DND-41 (cell line): ENCODE measurements at regions not wholly inside any gene's neighbourhood (a gene's known extent, or its start where the extent isn't known, plus 50 kb on each side); places are given as distances from the start of the nearest gene placed in this dataset.

Source experiments
- ATAC-seq: fragments of 200-7000 bp; cut with Tn5 transposase; 3 replicates; pipeline ENCODE4 v1.9.1; 2021; ENCODE audit warnings: low read depth; ENCODE audit not compliant: insufficient read depth
- DNase-seq: peaks from one replicate; pipeline ENCODE4 v3.0.0-alpha.2; 2020
- H2AFZ ChIP-seq: 2 replicates; pipeline ENCODE4 v1.6.0; 2012; ENCODE audit warnings: low read depth, low read length
- H3K27ac ChIP-seq: 2 replicates; pipeline ENCODE4 v1.5.1; 2012; ENCODE audit warnings: low read length, inconsistent platforms
- H3K27me3 ChIP-seq: fragments of 200-600 bp; sonication (generic); 2 replicates; pipeline ENCODE4 v1.6.0; 2012; ENCODE audit warnings: low read length, mild to moderate bottlenecking, inconsistent platforms; ENCODE audit not compliant: insufficient read depth, poor library complexity
- H3K36me3 ChIP-seq: 2 replicates; pipeline ENCODE4 v1.5.1; 2012; ENCODE audit warnings: low read length, inconsistent platforms; ENCODE audit not compliant: insufficient read depth
- H3K4me1 ChIP-seq: 2 replicates; pipeline ENCODE4 v1.5.1; 2012; ENCODE audit warnings: mild to moderate bottlenecking, low read length; ENCODE audit not compliant: insufficient read depth
- H3K4me2 ChIP-seq: 2 replicates; pipeline ENCODE4 v1.6.0; 2012; ENCODE audit warnings: mild to moderate bottlenecking, moderate library complexity, low read length, inconsistent platforms; ENCODE audit not compliant: insufficient read depth
- H3K4me3 ChIP-seq, 2 experiments: fragments of 200-600 bp in 1 of 2; shearing (Covaris generic) in 1 of 2; 2 replicates each; pipeline ENCODE4 v1.5.1; 2012 to 2016; ENCODE audit warnings: inconsistent platforms in 2 of 2, low read length in 2 of 2, mild to moderate bottlenecking in 2 of 2, low read depth in 1 of 2, moderate library complexity in 1 of 2
- H3K79me2 ChIP-seq: 2 replicates; pipeline ENCODE4 v1.6.0; 2012; ENCODE audit warnings: low read length, inconsistent platforms; ENCODE audit not compliant: insufficient read depth
- H3K9ac ChIP-seq: 2 replicates; pipeline ENCODE4 v1.6.0; 2012; ENCODE audit warnings: low read depth, mild to moderate bottlenecking, inconsistent platforms, low read length, moderate library complexity
- H3K9me3 ChIP-seq: 2 replicates; pipeline ENCODE4 v1.5.1; 2012; ENCODE audit warnings: low read length, moderate library complexity, mild to moderate bottlenecking, inconsistent platforms; ENCODE audit not compliant: insufficient read depth, severe bottlenecking
- H4K20me1 ChIP-seq: 2 replicates; pipeline ENCODE4 v1.6.0; 2012; ENCODE audit warnings: low read length; ENCODE audit not compliant: insufficient read depth
- CTCF ChIP-seq: IDR thresholded peaks from 2 replicates; pipeline ENCODE4 v1.5.1; 2012; ENCODE audit warnings: borderline replicate concordance, low read length, moderate library complexity, mild to moderate bottlenecking; ENCODE audit not compliant: poor library complexity, severe bottlenecking; ENCODE audit errors: extremely low read depth
- EZH2 ChIP-seq: IDR thresholded peaks from 3 replicates; pipeline ENCODE4 v1.6.1; 2012; ENCODE audit warnings: borderline replicate concordance, low read depth, mild to moderate bottlenecking, moderate library complexity, low read length, inconsistent platforms; ENCODE audit not compliant: severe bottlenecking

- peaks cover 6% of the 10 kb centered on the region for H3K27me3 ChIP-seq
- no peak for ATAC-seq
- TF ChIP-seq EZH2 (no peak), CTCF (peak; percentile 28)
- H3K79me2 ChIP-seq = no peaks in the 10 kb centered on the region
- no peaks in the 10 kb centered on the region for H3K36me3 ChIP-seq
- H2AFZ ChIP-seq = no peak overlapping the region
- no peaks in the 10 kb centered on the region for H3K9me3 ChIP-seq
- H3K27ac ChIP-seq = no peak overlapping the region
- no peak for DNase-seq
- H4K20me1 ChIP-seq = no peaks in the 10 kb centered on the region
- no peak overlapping the region for H3K4me3 ChIP-seq
- H3K9ac ChIP-seq = no peak overlapping the region
- no peaks in the 10 kb centered on the region for H3K4me1 ChIP-seq
- no peak overlapping the region for H3K4me2 ChIP-seq
Measured at GRCh38 chr2:121128741-121129659, 156.0 kb downstream of the TFCP2L1 start.

GRCh38 chr2:121129692-121130091 lies 155.3 kb downstream of the TFCP2L1 start:
- no peaks in the 10 kb centered on the region for H3K36me3 ChIP-seq
- DNase-seq = no peak
- H3K9me3 ChIP-seq = no peaks in the 10 kb centered on the region
- no peak for TF ChIP-seq EZH2
- H3K4me1 ChIP-seq = no peaks in the 10 kb centered on the region
- peaks cover 6% of the 10 kb centered on the region for H3K27me3 ChIP-seq
- H3K9ac ChIP-seq = no peak overlapping the region
- H3K27ac ChIP-seq = no peak overlapping the region
- H4K20me1 ChIP-seq = no peaks in the 10 kb centered on the region
- H3K4me2 ChIP-seq = no peak overlapping the region
- H2AFZ ChIP-seq = no peak overlapping the region
- ATAC-seq = no peak
- no peak overlapping the region for H3K4me3 ChIP-seq
- no peaks in the 10 kb centered on the region for H3K79me2 ChIP-seq

GRCh38 chr2:121130301-121130850 lies 154.6 kb downstream of the TFCP2L1 start:
- DNase-seq = no peak
- Histone ChIP-seq H3K4me3 (no peak overlapping the region), H3K79me2 (no peaks in the 10 kb centered on the region), H3K27ac (no peak overlapping the region), H2AFZ (no peak overlapping the region), H3K9ac (no peak overlapping the region), H3K4me2 (no peak overlapping the region), H4K20me1 (no peaks in the 10 kb centered on the region), H3K4me1 (no peaks in the 10 kb centered on the region), H3K9me3 (no peaks in the 10 kb centered on the region), H3K36me3 (no peaks in the 10 kb centered on the region), H3K27me3 (peaks cover 6% of the 10 kb centered on the region)
- no peak for ATAC-seq
- TF ChIP-seq CTCF (no peak), EZH2 (no peak)

GRCh38 chr2:121131375-121131774 lies 153.6 kb downstream of the TFCP2L1 start:
- Histone ChIP-seq H3K9me3 (no peaks in the 10 kb centered on the region), H3K9ac (no peak overlapping the region), H4K20me1 (no peaks in the 10 kb centered on the region), H3K4me2 (no peak overlapping the region), H3K4me3 (no peak overlapping the region), H3K36me3 (no peaks in the 10 kb centered on the region), H3K79me2 (no peaks in the 10 kb centered on the region), H3K27me3 (peaks cover 6% of the 10 kb centered on the region), H3K4me1 (no peaks in the 10 kb centered on the region), H2AFZ (no peak overlapping the region), H3K27ac (no peak overlapping the region)
- ATAC-seq = no peak
- DNase-seq = no peak
- TF ChIP-seq CTCF = no peak
- no peak for TF ChIP-seq EZH2
